H1 (cell line): ENCODE measurements at regions not wholly inside any gene's neighbourhood (a gene's known extent, or its start where the extent isn't known, plus 50 kb on each side); places are given as distances from the start of the nearest gene placed in this dataset.

ENCODE experiments used
- CTCF ChIA-PET: fragments of 300-600 bp; sonication (Branson Sonifier 250); formaldehyde crosslinking; loops from one replicate; lab custom pipeline; 2021; ENCODE audit not compliant: partially characterized antibody; lab: Charles Lee
- POLR2A ChIA-PET: fragments of 300-600 bp; sonication (Branson Sonifier 250); formaldehyde crosslinking; loops from one replicate; lab custom pipeline; 2021; ENCODE audit warnings: inconsistent platforms; ENCODE audit not compliant: partially characterized antibody; lab: Charles Lee
- DNase-seq, 2 experiments: peaks; one replicate each; pipeline versions ENCODE4 v3.0.0 to v3.0.0-alpha.2; 2010 to 2022; ENCODE audit warnings: low spot score in 2 of 2, low read depth in 1 of 2, mixed read lengths in 1 of 2
- FAIRE-seq: peaks from 2 replicates; lab custom pipeline; 2011; peaks lifted over from hg19 to GRCh38; lab: Jason Lieb, UNC
- H2AFZ ChIP-seq: 2 replicates; pipeline ENCODE4 v1.8.1; 2012; ENCODE audit warnings: low read length, inconsistent platforms
- H2AK5ac ChIP-seq: 2 replicates; pipeline ENCODE4 v1.6.1; 2013; ENCODE audit warnings: low read depth, low read length
- H2BK120ac ChIP-seq: replicated peaks from 2 replicates; pipeline ENCODE3; 2013; ENCODE audit warnings: low read depth, low read length, inconsistent platforms
- H2BK12ac ChIP-seq: 2 replicates; pipeline ENCODE4 v1.6.1; 2013; ENCODE audit warnings: low read depth, low read length
- H2BK15ac ChIP-seq: 2 replicates; pipeline ENCODE4 v1.6.1; 2013; ENCODE audit warnings: low read length
- H2BK20ac ChIP-seq: 2 replicates; pipeline ENCODE4 v1.6.1; 2013; ENCODE audit warnings: low read length
- H2BK5ac ChIP-seq: 2 replicates; pipeline ENCODE4 v1.6.1; 2013; ENCODE audit warnings: low read depth, low read length
- H3K14ac ChIP-seq: 2 replicates; pipeline ENCODE4 v1.6.1; 2013; ENCODE audit warnings: inconsistent platforms; ENCODE audit not compliant: insufficient read length
- H3K18ac ChIP-seq: 2 replicates; pipeline ENCODE4 v1.6.1; 2013; ENCODE audit warnings: low read length; ENCODE audit errors: extremely low read depth
- H3K23ac ChIP-seq: 2 replicates; pipeline ENCODE4 v1.6.1; 2013; ENCODE audit warnings: inconsistent platforms; ENCODE audit not compliant: insufficient read length
- H3K23me2 ChIP-seq: 2 replicates; pipeline ENCODE4 v1.6.1; 2013; ENCODE audit warnings: low read depth, low read length
- H3K27ac ChIP-seq: 2 replicates; pipeline ENCODE4 v1.6.1; 2011; ENCODE audit warnings: low read depth, low read length, inconsistent platforms
- H3K27me3 ChIP-seq, 4 experiments: replicated peaks in 1 of 4; 1 replicate in 1 of 4; 2 replicates in 3 of 4; pipeline versions ENCODE4 v1.6.1 to v1.8.1; 2011 to 2013; ENCODE audit warnings: low read length in 3 of 4, mild to moderate bottlenecking in 3 of 4, inconsistent platforms in 2 of 4, mixed read lengths in 2 of 4, moderate library complexity in 1 of 4; ENCODE audit not compliant: control insufficient read depth in 3 of 4, insufficient read depth in 3 of 4; ENCODE audit errors: extremely low read depth in 1 of 4
- H3K36me3 ChIP-seq, 4 experiments: 2 replicates each; pipeline versions ENCODE4 v1.6.1 to v1.8.1; 2011 to 2013; ENCODE audit warnings: mild to moderate bottlenecking in 4 of 4, low read length in 3 of 4, moderate library complexity in 2 of 4, control low read depth in 1 of 4, inconsistent platforms in 1 of 4; ENCODE audit not compliant: insufficient read depth in 4 of 4, control insufficient read depth in 2 of 4
- H3K4ac ChIP-seq: replicated peaks from 2 replicates; pipeline ENCODE3; 2013; ENCODE audit warnings: low read length, low read depth, mixed read lengths, inconsistent platforms; ENCODE audit not compliant: insufficient read length
- H3K4me1 ChIP-seq, 4 experiments: replicated peaks in 1 of 4; 1 replicate in 1 of 4; 2 replicates in 3 of 4; pipeline versions ENCODE4 v1.6.1 to v1.8.1; 2011 to 2013; ENCODE audit warnings: low read length in 3 of 4, inconsistent platforms in 2 of 4, mixed read lengths in 1 of 4; ENCODE audit not compliant: insufficient read depth in 4 of 4, control insufficient read depth in 3 of 4
- H3K4me2 ChIP-seq, 2 experiments: 2 replicates each; pipeline versions ENCODE4 v1.6.1 to v1.8.1; 2011 to 2013; ENCODE audit warnings: low read depth in 2 of 2, low read length in 2 of 2, control low read depth in 1 of 2, inconsistent platforms in 1 of 2, mild to moderate bottlenecking in 1 of 2; ENCODE audit not compliant: insufficient read depth in 1 of 2
- H3K4me3 ChIP-seq, 4 experiments: fragments of 200-600, 300-600 bp in 1 of 4; sonication (generic), shearing (Covaris generic), sonication (Bioruptor Twin) in 1 of 4; 2 replicates each; pipeline versions ENCODE4 v1.5.1 to v1.8.1; 2011 to 2016; ENCODE audit warnings: low read length in 4 of 4, low read depth in 3 of 4, control low read depth in 2 of 4, inconsistent platforms in 2 of 4, mild to moderate bottlenecking in 2 of 4, mixed read lengths in 1 of 4, moderate library complexity in 1 of 4; ENCODE audit not compliant: insufficient read depth in 2 of 4; ENCODE audit errors: extremely low read depth in 1 of 4
- H3K56ac ChIP-seq: replicated peaks from 2 replicates; pipeline ENCODE3; 2013; ENCODE audit warnings: low read depth, mild to moderate bottlenecking, mixed read lengths, low read length, inconsistent platforms; ENCODE audit not compliant: insufficient read length
- H3K79me1 ChIP-seq: 2 replicates; pipeline ENCODE4 v1.6.1; 2013; ENCODE audit warnings: low read depth, low read length, control low read depth
- H3K79me2 ChIP-seq, 2 experiments: 2 replicates each; pipeline versions ENCODE4 v1.6.1 to v1.8.1; 2012 to 2013; ENCODE audit warnings: low read length in 2 of 2, mild to moderate bottlenecking in 2 of 2, inconsistent platforms in 1 of 2; ENCODE audit not compliant: insufficient read depth in 2 of 2, control insufficient read depth in 1 of 2
- H3K9ac ChIP-seq, 4 experiments: replicated peaks in 1 of 4; 1 replicate in 1 of 4; 2 replicates in 3 of 4; pipeline versions ENCODE4 v1.6.1 to v1.8.1; 2011 to 2013; ENCODE audit warnings: low read depth in 3 of 4, low read length in 3 of 4, control low read depth in 2 of 4, mild to moderate bottlenecking in 2 of 4, moderate library complexity in 2 of 4, inconsistent platforms in 1 of 4; ENCODE audit errors: extremely low read depth in 1 of 4
- H3K9me3 ChIP-seq, 2 experiments: 2 replicates each; pipeline versions ENCODE4 v1.6.1 to v1.8.1; 2012 to 2013; ENCODE audit warnings: mild to moderate bottlenecking in 2 of 2, moderate library complexity in 2 of 2, control low read depth in 1 of 2, inconsistent platforms in 1 of 2, low read depth in 1 of 2, low read length in 1 of 2, mixed read lengths in 1 of 2; ENCODE audit not compliant: insufficient read depth in 2 of 2
- H4K20me1 ChIP-seq, 2 experiments: replicated peaks in 1 of 2; 2 replicates each; pipeline versions ENCODE3 to v1.8.1; 2011 to 2013; ENCODE audit warnings: inconsistent platforms in 2 of 2, low read length in 2 of 2, mild to moderate bottlenecking in 1 of 2; ENCODE audit not compliant: insufficient read depth in 2 of 2, control insufficient read depth in 1 of 2
- H4K5ac ChIP-seq: 2 replicates; pipeline ENCODE4 v1.6.1; 2013; ENCODE audit warnings: low read length, low read depth, mixed read lengths, inconsistent platforms; ENCODE audit not compliant: insufficient read length
- H4K8ac ChIP-seq: 2 replicates; pipeline ENCODE4 v1.8.0; 2013; ENCODE audit warnings: mild to moderate bottlenecking, moderate library complexity, low read length, inconsistent platforms; ENCODE audit not compliant: insufficient read depth; ENCODE audit errors: extremely low read depth
- H4K91ac ChIP-seq: replicated peaks from 2 replicates; pipeline ENCODE3; 2013; ENCODE audit warnings: low read length, mixed read lengths, inconsistent platforms; ENCODE audit not compliant: insufficient read length
- ATF2 ChIP-seq: IDR thresholded peaks from 2 replicates; pipeline ENCODE4 v1.6.1; 2012; ENCODE audit warnings: low read length, inconsistent platforms
- SIX5 ChIP-seq: IDR thresholded peaks from 2 replicates; pipeline ENCODE4 v1.6.1; 2011; ENCODE audit warnings: mild to moderate bottlenecking, low read depth, low read length
- TCF12 ChIP-seq: IDR thresholded peaks from 2 replicates; pipeline ENCODE4 v1.6.1; 2011; ENCODE audit warnings: low read depth, mild to moderate bottlenecking, low read length
- ZNF274 ChIP-seq: IDR thresholded peaks from 2 replicates; pipeline ENCODE4 v1.7.0; 2012; ENCODE audit warnings: low read length, borderline replicate concordance; ENCODE audit errors: extremely low read depth
- WGBS, 2 experiments: shearing (Covaris generic) in 1 of 2; methylation state at CpG; one replicate each; pipeline versions ENCODE4 v1.1.6 to v1.1.7; 2013 to 2015; ENCODE audit warnings: low lambda C conversion rate in 2 of 2, mixed read lengths in 2 of 2, inconsistent platforms in 1 of 2, low coverage in 1 of 2, missing lambda C conversion rate in 1 of 2; ENCODE audit not compliant: insufficient replicate concordance in 2 of 2, insufficient coverage in 1 of 2, insufficient read length in 1 of 2; ENCODE audit errors: extremely low coverage in 1 of 2, missing lambda C conversion rate in 1 of 2; 5-methylcytosine and 5-hydroxymethylcytosine counted together

GRCh38 chr12:30450872-30451271, 244.8 kb downstream of the IPO8 start:
- Histone ChIP-seq H4K91ac (no peak overlapping the region), H2AFZ (no peak overlapping the region), H3K27me3 (no peaks in the 10 kb centered on the region), H2BK5ac (no peak overlapping the region), H3K4me2 (no peak overlapping the region), H3K23ac (no peak overlapping the region), H2BK12ac (no peak overlapping the region), H3K4me3 (no peak overlapping the region), H3K79me2 (no peaks in the 10 kb centered on the region), H3K23me2 (no peaks in the 10 kb centered on the region), H2BK20ac (no peak overlapping the region), H4K20me1 (no peaks in the 10 kb centered on the region), H3K14ac (no peak overlapping the region), H3K36me3 (no peaks in the 10 kb centered on the region), H2BK15ac (no peak overlapping the region), H3K27ac (no peak overlapping the region), H3K79me1 (no peaks in the 10 kb centered on the region), H3K9me3 (peaks cover 0 to 6% of the 10 kb centered on the region in 2 experiments; a peak in 2 of 4 replicates), H2AK5ac (no peak overlapping the region), H3K9ac (no peak overlapping the region), H3K4me1 (no peaks in the 10 kb centered on the region), H3K56ac (no peak overlapping the region), H3K4ac (no peak overlapping the region), H2BK120ac (no peak overlapping the region), H4K8ac (no peak overlapping the region), H4K5ac (no peak overlapping the region), H3K18ac (no peak overlapping the region)
- no peak for FAIRE-seq
- 93% methylated on average over 2 of the region's 2 CpGs; no CpG with 5 or more reads in 1 of the 2 experiments for WGBS, 2 experiments
- POLR2A ChIA-PET = no interaction called here
- TF ChIP-seq ZNF274 = no peak
- no peak for TF ChIP-seq SIX5
- TF ChIP-seq ATF2 = no peak
- TF ChIP-seq TCF12 = no peak
- CTCF ChIA-PET = no interaction called here
- DNase-seq = no peak
